HG03571 (cell line): ENCODE measurements at regions not wholly inside any gene's neighbourhood (a gene's known extent, or its start where the extent isn't known, plus 50 kb on each side); places are given as distances from the start of the nearest gene placed in this dataset.
A peak's percentile ranks its signal among the peaks of the same experiment; 100 is the strongest.
"Not testable (repeated sequence)": the region's sequence is repeated elsewhere in the genome, so short reads cannot be mapped to it uniquely, and the experiment has no call there.

ENCODE experiments used
- ATAC-seq: cut with Tn5 transposase; IDR thresholded peaks from one replicate; pipeline ENCODE4 v1.9.1; 2021; ENCODE audit not compliant: unreplicated experiment

DNA sequence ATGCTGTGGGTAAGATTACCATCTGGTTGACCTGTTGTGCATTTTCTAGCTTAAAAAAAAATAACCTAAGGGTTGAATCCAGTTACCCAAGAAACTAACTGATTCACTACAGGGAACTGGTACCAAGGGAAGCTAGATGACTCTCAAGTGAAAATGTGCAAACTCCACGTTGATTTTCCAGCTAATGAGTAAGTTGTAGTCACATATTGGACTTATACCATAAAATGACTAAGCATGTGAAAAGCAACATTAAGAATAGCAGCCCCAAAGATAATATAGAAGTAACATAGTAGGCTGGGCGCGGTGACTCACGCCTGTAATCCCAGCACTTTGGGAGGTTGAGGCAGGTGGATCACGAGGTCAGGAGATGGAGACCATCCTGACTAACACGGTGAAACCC, 270.9 kb downstream of the SPRY1 start:
- ATAC-seq = no peak

GRCh38 chr4:123667991-123668390, 271.4 kb downstream of the SPRY1 start:
- no peak for ATAC-seq

DNA sequence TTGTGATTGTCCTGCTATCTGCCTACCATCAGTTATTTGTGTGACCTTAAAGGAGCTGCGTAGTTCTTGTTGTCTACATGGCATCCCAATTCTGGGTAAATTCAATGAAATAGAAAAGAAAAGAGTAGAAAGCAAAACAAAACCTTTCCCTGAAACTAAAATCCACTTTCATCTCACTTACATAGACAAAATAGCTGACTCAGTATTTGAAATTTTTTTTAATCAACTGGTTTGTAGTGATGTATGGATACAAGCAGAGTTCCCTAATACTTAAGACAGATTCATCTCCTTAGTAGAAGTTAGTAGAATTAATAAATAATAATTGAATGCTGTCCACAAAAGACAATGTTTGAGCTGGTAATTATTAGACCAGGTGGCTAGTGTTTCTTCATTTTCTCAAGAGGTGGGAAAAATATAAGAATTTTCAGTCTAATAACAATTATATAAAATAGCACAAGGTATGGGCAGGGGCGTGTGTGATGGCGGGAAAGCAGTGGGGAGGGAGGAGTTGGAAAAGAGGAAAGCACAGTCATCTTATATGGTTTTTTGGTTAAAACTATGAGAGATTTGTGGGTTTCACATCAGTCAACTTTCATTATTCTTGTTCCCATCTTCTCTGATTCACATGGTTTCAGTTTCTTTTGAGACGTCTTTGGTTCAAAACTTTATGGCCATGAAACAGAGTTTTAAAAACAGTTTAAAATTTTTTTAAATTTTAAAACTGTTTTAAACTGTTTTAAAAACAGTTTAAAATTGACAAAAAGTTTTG, 275.2 kb downstream of the SPRY1 start:
- ATAC-seq = peak; percentile 85

- no peak for ATAC-seq
Measured at GRCh38 chr4:123672987-123673386, 276.4 kb downstream of the SPRY1 start.

DNA sequence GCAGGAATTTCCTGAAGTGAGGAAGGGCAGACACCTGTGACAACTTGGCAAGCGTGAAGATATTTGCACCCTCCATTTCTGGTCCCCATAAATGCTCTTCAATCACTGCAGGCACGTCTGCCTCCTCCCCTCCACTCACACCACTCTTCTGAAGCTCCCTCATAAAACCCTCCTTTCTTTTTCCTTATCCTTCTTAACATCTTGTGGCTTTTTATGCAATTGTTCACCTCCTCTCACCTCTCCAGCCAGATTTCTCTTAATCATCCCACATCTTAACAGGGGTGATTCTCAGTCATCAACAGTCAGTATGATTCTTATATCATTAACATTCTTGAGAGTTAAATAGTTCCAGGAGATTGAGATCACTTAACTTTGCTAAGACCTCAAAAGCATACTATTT, 277.4 kb downstream of the SPRY1 start:
- no peak for ATAC-seq

DNA sequence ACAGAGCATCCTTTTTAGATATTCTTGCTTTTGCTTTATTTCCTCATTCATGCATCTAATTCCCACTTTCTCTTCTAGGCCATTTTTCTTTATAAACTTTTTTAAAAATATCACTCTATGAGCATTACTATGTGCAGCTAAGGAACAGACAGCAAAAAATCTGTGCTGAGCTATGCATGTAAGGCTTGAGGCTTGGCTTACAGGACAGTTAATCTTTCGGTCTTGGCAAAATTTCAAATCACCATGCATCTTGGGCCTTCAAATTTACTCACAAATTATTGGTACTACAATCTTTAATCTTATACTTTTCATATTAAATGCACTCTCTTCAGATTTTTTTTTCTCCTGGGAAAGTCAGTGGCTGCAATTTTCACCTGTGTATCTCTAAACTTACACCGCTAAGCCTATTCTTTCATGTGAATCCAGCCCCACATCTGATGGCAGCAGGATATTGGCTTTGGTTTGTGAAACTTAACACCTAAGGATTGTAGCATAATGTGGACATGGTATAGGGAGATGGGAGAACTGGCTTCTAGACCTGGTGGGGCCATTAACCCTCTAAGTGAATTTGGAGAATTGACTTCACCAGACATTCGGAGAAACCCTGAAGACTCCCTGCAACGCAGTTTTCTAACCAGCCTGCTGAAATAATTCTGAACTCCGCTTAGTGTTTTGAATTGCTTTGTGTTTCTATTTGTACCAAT, 278.3 kb downstream of the SPRY1 start:
- ATAC-seq = no peak

DNA sequence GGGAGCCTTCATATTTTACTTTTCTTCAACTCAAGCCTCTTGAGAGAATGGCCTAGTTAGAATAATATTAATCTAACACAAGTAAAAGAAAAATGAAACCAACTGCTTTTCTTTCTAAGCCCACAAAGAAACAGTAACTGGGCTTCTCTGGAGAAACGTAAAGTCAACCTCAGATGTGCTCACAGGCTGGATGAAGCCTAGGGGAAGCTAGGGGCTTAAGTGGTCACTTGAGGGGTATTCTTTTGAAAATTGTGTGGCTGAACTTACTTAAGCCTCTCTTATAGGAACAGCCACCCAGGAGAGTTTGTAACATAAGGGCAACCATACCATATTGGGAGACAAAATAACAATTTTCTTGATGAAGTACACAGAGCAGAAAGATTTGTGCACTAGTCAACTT, 279.0 kb downstream of the SPRY1 start:
- ATAC-seq = no peak

DNA sequence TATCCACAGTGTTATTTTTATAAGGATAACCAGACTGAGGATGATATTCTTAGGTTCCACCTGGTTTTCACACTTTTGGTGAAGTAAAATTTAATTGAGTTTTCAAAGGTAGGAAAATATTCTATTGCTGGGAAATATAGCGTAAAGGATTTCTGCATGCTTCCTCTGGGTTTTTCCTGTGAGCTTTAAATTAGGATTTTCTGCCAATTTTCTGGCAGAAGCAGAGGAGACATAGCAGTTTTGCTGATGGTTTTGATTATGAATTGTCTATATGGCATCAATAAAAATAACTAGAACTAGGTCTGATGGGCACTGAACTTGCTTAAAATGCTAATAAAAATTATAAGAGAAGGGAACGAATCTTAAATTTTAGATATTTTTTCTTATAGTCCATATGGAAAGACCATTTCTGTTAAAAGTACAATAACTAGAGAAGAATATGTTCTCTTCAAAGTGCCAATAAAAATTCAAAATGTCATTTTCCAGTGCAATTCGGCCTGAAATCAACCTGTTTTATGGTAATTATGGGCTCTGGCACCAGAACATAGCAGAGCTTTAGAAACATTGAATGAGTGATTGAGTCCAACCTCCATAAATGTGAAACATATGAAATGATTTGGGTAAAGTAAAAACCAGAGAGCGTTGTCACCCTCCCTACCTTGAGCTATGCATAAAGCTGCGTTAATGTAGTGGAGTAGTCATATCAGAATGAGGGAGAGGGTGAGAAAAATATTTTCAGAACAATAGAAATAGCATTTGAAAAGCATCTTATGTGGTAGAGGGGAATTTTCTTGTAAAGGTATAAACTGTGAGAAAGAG, 279.7 kb downstream of the SPRY1 start:
- ATAC-seq = no peak

DNA sequence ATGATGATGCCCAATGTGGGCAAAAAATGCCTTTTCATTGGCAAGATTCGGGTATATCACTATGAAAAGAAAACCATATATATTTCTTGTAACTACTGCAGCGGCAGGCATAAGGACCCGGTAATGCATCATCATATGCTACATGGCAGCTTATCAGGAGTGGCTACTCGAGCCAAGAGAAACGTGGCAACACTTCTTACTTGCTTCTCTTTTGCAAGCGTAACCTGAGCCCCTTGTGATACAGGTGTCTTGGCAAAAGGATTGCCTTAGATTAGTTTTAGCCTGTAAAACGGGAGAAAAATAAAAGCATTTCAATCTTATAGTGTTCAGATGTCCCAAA, 280.3 kb downstream of the SPRY1 start:
- no peak for ATAC-seq

DNA sequence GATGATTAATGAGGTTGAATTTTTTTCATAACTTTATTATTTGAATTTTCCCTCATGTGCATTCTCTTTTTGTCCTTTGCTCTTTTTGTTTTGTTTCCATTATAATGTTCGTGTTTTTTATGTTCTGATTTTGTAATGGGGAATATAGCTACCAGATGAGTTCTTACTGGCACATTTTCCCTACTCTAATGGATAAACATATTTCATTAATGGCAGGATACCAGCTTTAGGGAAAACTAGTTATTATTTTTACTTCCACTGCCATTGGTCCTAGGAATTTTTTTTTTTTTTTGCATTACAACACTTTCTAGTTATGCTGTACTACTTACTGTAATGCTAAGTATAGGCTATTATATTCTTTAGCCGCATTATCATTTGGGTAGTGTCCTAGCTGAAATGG, 286.3 kb downstream of the SPRY1 start:
- no peak for ATAC-seq

DNA sequence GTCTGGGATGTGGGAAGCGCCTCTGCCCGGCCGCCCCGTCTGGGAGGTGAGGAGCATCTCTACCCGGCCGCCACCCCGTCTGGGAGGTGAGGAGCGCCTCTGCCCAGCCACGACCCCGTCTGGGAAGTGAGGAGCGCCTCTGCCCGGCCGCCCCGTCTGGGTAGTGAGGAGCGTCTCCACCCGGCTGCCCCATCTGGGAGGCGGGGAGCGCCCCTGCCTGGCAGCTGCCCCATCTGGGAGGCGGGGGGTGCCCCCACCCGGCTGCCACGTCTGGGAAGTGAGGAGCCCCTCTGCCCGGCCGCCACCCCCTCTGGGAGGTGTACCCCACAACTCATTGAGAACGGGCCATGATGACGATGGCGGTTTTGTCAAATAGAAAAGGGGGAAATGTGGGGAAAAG, 288.3 kb downstream of the SPRY1 start:
- ATAC-seq = not testable (repeated sequence)

DNA sequence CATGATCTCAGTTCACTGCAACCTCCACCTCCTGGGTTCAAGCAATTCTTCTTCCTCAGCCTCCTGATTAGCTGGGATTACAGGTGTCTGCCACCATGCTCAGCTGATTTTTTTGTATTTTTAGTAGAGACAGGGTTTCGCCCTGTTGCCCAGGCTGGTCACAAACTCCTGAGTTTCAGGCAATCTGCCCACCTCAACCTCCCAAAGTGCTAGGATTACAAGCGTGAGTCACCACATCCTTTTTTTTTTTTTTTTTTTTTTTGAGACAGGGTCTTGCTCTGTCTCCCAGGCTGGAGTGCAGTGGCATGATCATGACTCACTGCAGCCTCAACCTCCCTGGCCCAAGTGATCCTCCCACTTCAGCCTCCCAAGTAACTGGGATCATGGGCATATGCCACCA, 298.9 kb downstream of the SPRY1 start:
- not testable (repeated sequence) for ATAC-seq

DNA sequence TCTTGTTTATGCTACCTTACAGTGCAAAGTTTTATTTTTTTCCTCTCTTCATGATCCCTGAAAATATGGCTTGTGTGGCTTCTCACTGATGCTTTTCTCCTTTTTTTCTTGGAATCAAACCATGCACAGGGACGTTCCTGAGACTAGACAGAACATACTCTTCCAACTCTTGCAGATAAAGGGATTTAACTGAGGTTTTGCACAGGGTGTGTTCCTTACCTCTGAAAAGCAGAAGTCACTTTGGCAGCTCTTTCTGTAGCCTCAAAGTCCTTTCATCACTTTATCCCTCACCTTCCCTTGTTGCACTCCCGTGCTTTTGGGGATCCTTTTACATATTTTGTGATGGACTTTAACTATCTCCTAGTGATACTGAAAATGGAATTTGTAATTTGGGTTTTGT, 300.1 kb downstream of the SPRY1 start:
- ATAC-seq = no peak

GRCh38 chr4:123698556-123698955, 302.0 kb downstream of the SPRY1 start:
- ATAC-seq = no peak

- ATAC-seq = no peak
Measured at GRCh38 chr4:123699880-123700771, 303.5 kb downstream of the SPRY1 start.

- ATAC-seq = no peak
Measured at GRCh38 chr4:123701131-123701575, 304.6 kb downstream of the SPRY1 start.

DNA sequence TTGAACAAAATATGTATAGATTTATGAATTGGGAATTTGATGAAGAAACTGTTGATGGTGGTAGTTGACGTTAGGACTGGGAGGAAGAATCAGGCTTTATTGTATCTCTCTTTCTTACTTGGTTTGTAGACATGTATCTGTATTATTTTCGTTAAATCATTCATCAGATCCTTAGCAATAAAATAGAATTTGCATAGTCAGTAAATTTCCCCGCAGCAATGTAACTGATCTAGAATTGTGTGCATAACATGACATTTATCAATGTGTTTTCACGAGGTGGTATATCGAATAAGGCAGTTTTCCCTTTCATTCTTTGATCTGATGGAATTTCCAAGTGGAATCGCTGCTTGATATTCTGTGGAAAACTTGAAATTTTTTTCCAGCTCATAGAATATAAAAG, 308.8 kb downstream of the SPRY1 start:
- ATAC-seq = no peak

GRCh38 chr4:123706973-123707372, 310.4 kb downstream of the SPRY1 start:
- no peak for ATAC-seq

DNA sequence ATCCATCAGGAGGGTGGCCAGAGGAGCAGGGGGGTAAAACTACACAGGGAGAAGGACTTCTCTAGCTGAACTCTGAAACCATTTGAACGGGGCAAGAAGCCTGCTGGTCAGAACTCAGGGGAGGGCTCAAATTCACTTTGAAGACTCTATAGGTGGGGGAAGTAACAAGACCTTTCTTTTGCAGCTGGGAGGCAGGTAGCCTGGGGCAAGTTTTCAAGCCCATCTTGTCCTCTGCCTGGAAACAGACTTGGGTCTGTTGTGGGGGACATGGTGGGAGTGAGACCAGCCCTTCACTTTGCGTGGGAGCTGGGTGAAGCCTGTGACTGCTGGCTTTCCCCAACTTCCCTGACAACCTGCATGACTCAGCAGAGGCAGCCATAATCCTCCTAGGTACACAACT, 312.3 kb downstream of the SPRY1 start:
- ATAC-seq = no peak

GRCh38 chr4:123709336-123709735, 312.7 kb downstream of the SPRY1 start:
- no peak for ATAC-seq

DNA sequence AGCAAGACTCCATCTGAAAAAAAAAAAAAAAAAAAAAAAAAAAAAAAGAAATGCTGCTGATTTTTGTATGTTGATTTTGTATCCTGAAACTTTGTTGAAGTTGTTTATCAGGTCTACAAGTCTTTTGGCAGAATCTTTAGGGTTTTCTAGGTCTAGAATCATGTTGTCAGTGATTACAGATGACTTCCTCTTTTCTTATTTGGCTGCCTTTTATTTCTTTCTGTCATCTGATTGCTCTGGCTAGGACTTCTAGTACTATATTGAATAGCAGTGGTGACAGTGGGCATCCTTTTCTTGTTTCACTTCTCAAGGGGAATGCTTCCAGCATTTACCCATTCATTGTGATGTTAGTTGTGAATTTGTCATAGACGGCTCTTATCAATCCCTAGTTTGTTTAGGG, 334.4 kb downstream of the SPRY1 start:
- no peak for ATAC-seq
